Natural killer cell (primary cell): ENCODE measurements at regions not wholly inside any gene's neighbourhood (a gene's known extent, or its start where the extent isn't known, plus 50 kb on each side); places are given as distances from the start of the nearest gene placed in this dataset.

ENCODE experiments used
- ATAC-seq, 3 donors: fragments of 150-1000 bp in 2 of 3; fragments of 200-7000 bp in 1 of 3; cut with Tn5 transposase; 1 replicate in 1 of 3; 2 replicates in 2 of 3; pipeline ENCODE4 v1.10.0; 2021; ENCODE audit warnings: mild to moderate bottlenecking in 2 of 3, moderate library complexity in 2 of 3
- DNase-seq, 2 donors: peaks; one replicate each; pipeline versions ENCODE4 v3.0.0 to v3.0.0-alpha.2; 2013 to 2021; ENCODE audit warnings: mixed read lengths in 1 of 2
- H3K27ac ChIP-seq: one replicate; pipeline ENCODE4 v1.5.1; 2013; ENCODE audit warnings: mild to moderate bottlenecking, low read length
- H3K27me3 ChIP-seq: one replicate; pipeline ENCODE4 v1.6.1; 2013; ENCODE audit warnings: low read length; ENCODE audit not compliant: control insufficient read depth, insufficient read depth
- H3K36me3 ChIP-seq: one replicate; pipeline ENCODE4 v1.6.1; 2013; ENCODE audit warnings: low read length; ENCODE audit not compliant: control insufficient read depth, insufficient read depth
- H3K4me1 ChIP-seq: one replicate; pipeline ENCODE4 v1.6.1; 2013; ENCODE audit warnings: low read length; ENCODE audit not compliant: control insufficient read depth, insufficient read depth
- H3K4me3 ChIP-seq: one replicate; pipeline ENCODE4 v1.5.1; 2013; ENCODE audit warnings: low read length
- H3K9me3 ChIP-seq: one replicate; pipeline ENCODE4 v1.6.1; 2013; ENCODE audit warnings: low read length; ENCODE audit not compliant: control insufficient read depth, insufficient read depth
- H3K27ac Mint-ChIP-seq, 2 donors: one replicate each; pipeline ENCODE4 v1.8.0; 2022; ENCODE audit warnings: mild to moderate bottlenecking in 2 of 2, mixed read lengths in 2 of 2, moderate library complexity in 1 of 2
- H3K27me3 Mint-ChIP-seq, 2 donors: one replicate each; pipeline ENCODE4 v1.8.0; 2022; ENCODE audit warnings: low read depth in 2 of 2, mixed read lengths in 2 of 2
- H3K36me3 Mint-ChIP-seq: one replicate; pipeline ENCODE4 v1.8.0; 2022; ENCODE audit warnings: mixed read lengths
- H3K4me1 Mint-ChIP-seq, 2 donors: one replicate each; pipeline ENCODE4 v1.8.0; 2022; ENCODE audit warnings: mixed read lengths in 2 of 2
- H3K4me3 Mint-ChIP-seq: one replicate; pipeline ENCODE4 v1.8.0; 2022; ENCODE audit warnings: mild to moderate bottlenecking, moderate library complexity, mixed read lengths
- H3K9me3 Mint-ChIP-seq, 2 donors: one replicate each; pipeline ENCODE4 v1.8.0; 2022; ENCODE audit warnings: mixed read lengths in 2 of 2
- CTCF ChIP-seq: fragments of 200-600 bp; IDR thresholded peaks from one replicate; pipeline ENCODE4 v1.8.0; 2022; ENCODE audit warnings: antibody characterized with exemption
- WGBS: methylation state at CpG from one replicate; pipeline ENCODE4 v1.1.7; 2013; ENCODE audit warnings: missing lambda C conversion rate; ENCODE audit not compliant: insufficient coverage; 5-methylcytosine and 5-hydroxymethylcytosine counted together
- intact Hi-C: fragments of 100-400 bp; cut with micrococcal nuclease; formaldehyde crosslinking; loops from one replicate; pipeline ENCODE4 v1.14.2; 2022

DNA sequence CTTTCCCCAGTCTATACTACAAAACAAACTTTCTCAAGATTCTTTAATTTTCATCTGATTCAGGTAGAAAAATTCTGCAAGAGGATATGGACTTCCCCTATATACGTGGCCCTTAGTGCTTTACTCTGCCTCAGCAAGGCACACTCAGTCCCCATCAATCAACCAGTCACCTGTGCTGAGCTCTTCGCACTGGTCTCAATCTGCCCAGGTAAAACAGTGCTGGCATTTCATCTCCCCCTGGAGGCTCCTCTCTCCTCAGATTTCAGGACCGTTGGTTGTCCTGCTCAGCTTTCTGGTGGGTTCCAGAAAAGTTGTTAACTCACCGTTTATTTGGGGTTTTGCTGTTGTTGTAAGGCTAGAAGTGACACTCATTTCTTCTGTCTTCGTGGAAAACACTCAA lies 518.1 kb downstream of the TRIML1 start:
- no peaks in the 10 kb centered on the region for H3K27me3 ChIP-seq
- no peaks in the 10 kb centered on the region for H3K36me3 ChIP-seq
- H3K9me3 Mint-ChIP-seq, result peaks cover 5 to 14% of the 10 kb centered on the region in 2 donors
- intact Hi-C loops, result no loop called here
- H3K4me1 Mint-ChIP-seq, result no peaks in the 10 kb centered on the region
- no peak overlapping the region for H3K27ac ChIP-seq
- DNase-seq (no peak), ATAC-seq (no peak)
- 72% methylated on average over 4 of the region's 5 CpGs for WGBS
- TF ChIP-seq CTCF, result no peak
- H3K4me1 ChIP-seq, result no peaks in the 10 kb centered on the region
- H3K9me3 ChIP-seq, result peaks cover 17% of the 10 kb centered on the region
- no peak overlapping the region for H3K27ac Mint-ChIP-seq
- H3K27me3 Mint-ChIP-seq, result no peaks in the 10 kb centered on the region
- no peak overlapping the region for H3K4me3 Mint-ChIP-seq
- no peak overlapping the region for H3K4me3 ChIP-seq
- no peaks in the 10 kb centered on the region for H3K36me3 Mint-ChIP-seq

DNA sequence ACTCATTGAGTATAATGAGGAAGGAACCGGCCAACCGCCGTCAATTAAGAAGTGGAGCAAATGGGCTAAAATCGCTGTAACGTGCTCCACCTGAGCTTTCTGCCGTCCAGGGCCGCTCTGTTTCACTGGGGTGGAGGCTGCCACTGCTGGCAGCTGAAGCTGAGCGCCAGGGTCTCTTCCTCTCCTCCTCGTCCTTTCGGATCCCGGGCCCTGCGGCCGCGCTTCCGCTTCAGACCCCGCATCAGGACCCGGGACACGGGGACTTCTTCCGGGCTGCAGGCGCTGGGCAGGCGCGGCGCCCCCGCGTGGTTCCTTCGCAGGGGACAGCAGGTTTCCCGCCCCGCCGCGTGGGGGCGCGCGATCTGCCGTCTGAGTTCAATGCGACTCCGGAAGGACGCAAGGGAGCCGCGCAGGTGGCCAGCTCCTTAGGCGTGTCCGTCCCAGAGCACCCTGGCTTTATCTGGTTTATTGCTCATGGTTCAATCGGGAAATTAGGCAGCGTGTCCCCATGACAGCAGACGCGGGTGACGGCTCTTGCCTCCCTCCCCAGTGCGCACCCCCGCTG lies 519.8 kb downstream of the TRIML1 start:
- no peaks in the 10 kb centered on the region for H3K36me3 ChIP-seq
- Mint-ChIP-seq H3K9me3 (peaks cover 5 to 17% of the 10 kb centered on the region in 2 donors), H3K27ac (no peak overlapping the region), H3K36me3 (peaks cover 7% of the 10 kb centered on the region), H3K27me3 (no peaks in the 10 kb centered on the region), H3K4me3 (no peak overlapping the region), H3K4me1 (no peaks in the 10 kb centered on the region)
- no peak overlapping the region for H3K27ac ChIP-seq
- intact Hi-C loops, result no loop called here
- no peak overlapping the region for H3K4me3 ChIP-seq
- H3K9me3 ChIP-seq, result peaks cover 23% of the 10 kb centered on the region
- no peak for ATAC-seq
- no peaks in the 10 kb centered on the region for H3K27me3 ChIP-seq
- WGBS, result 88% methylated on average over 48 of the region's 48 CpGs
- no peak for DNase-seq
- no peak for TF ChIP-seq CTCF
- no peaks in the 10 kb centered on the region for H3K4me1 ChIP-seq

DNA sequence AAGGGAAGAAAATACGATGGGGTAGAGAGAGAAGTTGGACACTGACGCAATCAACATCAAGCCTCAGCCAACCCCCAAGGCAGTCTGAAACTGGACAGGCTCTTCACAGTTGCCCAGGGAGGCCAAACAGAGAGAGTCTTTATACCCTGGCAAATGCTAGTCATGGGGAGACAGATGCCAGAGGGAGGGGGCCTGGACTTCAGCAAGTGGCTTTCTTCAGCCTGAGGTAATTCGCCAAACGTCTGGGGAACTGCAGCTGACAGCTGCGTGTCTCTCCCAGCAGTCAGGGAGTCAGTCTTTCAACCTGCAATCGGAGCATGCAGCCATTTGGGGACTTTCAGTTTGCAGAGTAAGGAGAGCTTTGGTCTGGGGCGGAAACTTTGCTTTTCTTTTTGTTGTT lies 521.6 kb downstream of the TRIML1 start:
- 83% methylated on average over 7 of the region's 7 CpGs for WGBS
- no peak for DNase-seq
- no peaks in the 10 kb centered on the region for H3K27me3 Mint-ChIP-seq
- H3K9me3 ChIP-seq, result peaks cover 23% of the 10 kb centered on the region
- no peak for ATAC-seq
- H3K4me1 ChIP-seq, result no peaks in the 10 kb centered on the region
- no peak for TF ChIP-seq CTCF
- no peaks in the 10 kb centered on the region for H3K27me3 ChIP-seq
- no peaks in the 10 kb centered on the region for H3K4me1 Mint-ChIP-seq
- H3K36me3 Mint-ChIP-seq, result peaks cover 7% of the 10 kb centered on the region
- intact Hi-C loops, result no loop called here
- H3K4me3 Mint-ChIP-seq, result no peak overlapping the region
- H3K9me3 Mint-ChIP-seq, result peaks cover 13 to 20% of the 10 kb centered on the region in 2 donors
- H3K27ac Mint-ChIP-seq, result no peak overlapping the region
- no peaks in the 10 kb centered on the region for H3K36me3 ChIP-seq
- no peak overlapping the region for H3K4me3 ChIP-seq
- H3K27ac ChIP-seq, result no peak overlapping the region

DNA sequence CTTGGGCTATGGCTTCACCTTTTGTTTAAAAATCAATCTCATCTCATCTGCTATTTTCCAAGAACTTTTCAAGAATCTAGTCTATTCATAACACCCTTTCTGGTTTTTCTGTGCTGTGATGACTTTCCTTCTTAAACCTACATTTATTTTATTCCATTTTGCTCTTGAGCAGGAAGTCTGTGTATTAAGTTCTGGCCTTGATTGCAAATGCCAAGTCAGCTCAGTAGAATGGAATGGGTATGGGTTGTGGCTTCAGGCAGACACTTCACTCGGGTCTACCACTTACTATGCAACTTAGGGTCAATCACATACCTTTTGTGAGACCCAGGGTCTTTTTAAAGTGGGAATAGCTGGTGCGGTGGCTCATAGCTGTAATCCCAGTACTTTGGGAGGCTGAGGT lies 522.3 kb downstream of the TRIML1 start:
- Histone ChIP-seq H3K4me3 (no peak overlapping the region), H3K27me3 (no peaks in the 10 kb centered on the region), H3K27ac (no peak overlapping the region), H3K9me3 (peaks cover 27% of the 10 kb centered on the region), H3K4me1 (no peaks in the 10 kb centered on the region), H3K36me3 (no peaks in the 10 kb centered on the region)
- no peak overlapping the region for H3K4me3 Mint-ChIP-seq
- intact Hi-C loops, result no loop called here
- TF ChIP-seq CTCF, result no peak
- ATAC-seq, result no peak
- DNase-seq, result no peak
- H3K27ac Mint-ChIP-seq, result no peak overlapping the region
- H3K4me1 Mint-ChIP-seq, result no peaks in the 10 kb centered on the region
- H3K27me3 Mint-ChIP-seq, result no peaks in the 10 kb centered on the region
- no CpG with 5 or more reads among the region's 2 CpGs for WGBS
- H3K36me3 Mint-ChIP-seq, result peaks cover 7% of the 10 kb centered on the region
- peaks cover 15% of the 10 kb centered on the region in 2 donors for H3K9me3 Mint-ChIP-seq
